Gastrocnemius medialis (tissue), 4 donors: ENCODE measurements at regions not wholly inside any gene's neighbourhood (a gene's known extent, or its start where the extent isn't known, plus 50 kb on each side); places are given as distances from the start of the nearest gene placed in this dataset.

Source experiments
- ATAC-seq, 2 donors: fragments of 150-250 bp; one replicate each; pipeline ENCODE4 v1.9.1; 2016
- DNase-seq, 2 donors: peaks; one replicate each; pipeline ENCODE4 v3.0.0-alpha.2; 2019
- H3K27ac ChIP-seq, 4 donors: fragments of 200-600 bp; sonication (generic); 1 replicate in 1 of 4; 2 replicates in 3 of 4; pipeline ENCODE4 v1.5.1; 2016 to 2018; ENCODE audit warnings: mild to moderate bottlenecking in 2 of 4, moderate library complexity in 1 of 4
- H3K27me3 ChIP-seq, 3 donors: fragments of 200-600 bp; sonication (generic) in 2 of 3; 1 replicate in 1 of 3; 2 replicates in 2 of 3; pipeline versions ENCODE4 v1.5.1 to v1.6.0; 2016 to 2019; ENCODE audit warnings: mild to moderate bottlenecking in 1 of 3, moderate library complexity in 1 of 3
- H3K36me3 ChIP-seq, 2 donors: fragments of 200-600 bp; sonication (generic) in 1 of 2; one replicate each; pipeline ENCODE4 v1.5.1; 2017 to 2018
- H3K4me1 ChIP-seq, 2 donors: fragments of 200-600 bp; sonication (generic) in 1 of 2; one replicate each; pipeline ENCODE4 v1.5.1; 2016 to 2017; ENCODE audit warnings: mild to moderate bottlenecking in 2 of 2
- H3K4me3 ChIP-seq, 4 donors: fragments of 200-600 bp; sonication (generic) in 3 of 4; 1 replicate in 1 of 4; 2 replicates in 3 of 4; pipeline ENCODE4 v1.5.1; 2016 to 2019; ENCODE audit warnings: mild to moderate bottlenecking in 2 of 4
- H3K9me3 ChIP-seq, 3 donors: fragments of 200-600 bp; sonication (generic) in 2 of 3; 1 replicate in 1 of 3; 2 replicates in 2 of 3; pipeline ENCODE4 v1.5.1; 2016 to 2019
- CTCF ChIP-seq, 5 experiments: fragments of 450-650 bp in 3 of 5; fragments of 200-600 bp in 2 of 5; sonication (generic) in 2 of 5; IDR thresholded peaks in 4 of 5; conservative IDR thresholded peaks in 1 of 5; 1 replicate in 4 of 5; 2 replicates in 1 of 5; pipeline ENCODE4 v1.5.1; 2016 to 2019; ENCODE audit warnings: antibody characterized with exemption in 5 of 5, mild to moderate bottlenecking in 3 of 5, moderate library complexity in 3 of 5
- POLR2A ChIP-seq, 2 donors: fragments of 450-650 bp; IDR thresholded peaks; one replicate each; pipeline ENCODE4 v1.6.1; 2017; ENCODE audit warnings: antibody characterized with exemption in 2 of 2, mild to moderate bottlenecking in 2 of 2, moderate library complexity in 2 of 2
- in situ Hi-C, 4 donors: fragments of 200-750 bp; cut with MboI; loops; one replicate each; pipeline versions ENCODE4 v1.15.0 to v1.8.0; 2017; ENCODE audit warnings: low sequenced_read_pairs in 4 of 4
- intact Hi-C: fragments of 100-400 bp; cut with DNase I; formaldehyde crosslinking; loops from one replicate; pipeline ENCODE4 v1.15.1; 2023; ENCODE audit warnings: low total_unique reads

GRCh38 chr17:65364438-65364837 lies 197.0 kb downstream of the AXIN2 start:
- Histone ChIP-seq H3K4me1 (peaks cover 6 to 8% of the 10 kb centered on the region in 2 donors), H3K27me3 (no peaks in the 10 kb centered on the region), H3K9me3 (no peaks in the 10 kb centered on the region), H3K36me3 (no peaks in the 10 kb centered on the region), H3K27ac (no peak overlapping the region), H3K4me3 (no peak overlapping the region)
- in situ Hi-C loops: no loop called here
- ATAC-seq (no peak), DNase-seq (no peak)
- intact Hi-C loops: loop anchor here (5.0 kb wide), 1 partner anchor 67 kb away; no protein-coding TSS in a partner anchor
- no peak for TF ChIP-seq POLR2A (IDR thresholded peaks at IDR 0.05)
- no peak for TF ChIP-seq CTCF (IDR thresholded peaks at IDR 0.05 in 4 of 5, conservative IDR thresholded peaks at IDR 0.05 in 1 of 5)

DNA sequence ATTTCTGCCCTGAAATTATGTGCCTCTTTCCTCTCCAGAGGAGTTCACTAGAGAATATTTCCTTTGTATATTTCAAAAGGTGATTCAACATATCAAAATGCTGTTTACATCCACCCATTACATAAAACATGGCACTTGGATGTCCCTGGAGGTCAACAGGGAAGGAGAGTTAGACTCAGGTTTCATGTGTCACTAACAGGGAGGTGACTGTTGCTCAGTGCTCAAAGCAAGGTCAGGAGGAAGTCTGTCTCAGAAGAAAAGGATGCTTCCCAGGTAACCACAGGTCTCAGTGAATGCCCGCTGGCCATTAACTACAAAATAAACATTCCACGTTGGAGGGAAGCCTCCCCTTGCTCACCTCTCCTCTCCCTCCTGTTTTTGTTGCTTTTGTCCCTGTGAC lies 198.6 kb downstream of the AXIN2 start:
- ATAC-seq (peak; percentile 76 to 77), DNase-seq (no peak)
- Histone ChIP-seq H3K4me1 (peaks cover 6 to 8% of the 10 kb centered on the region in 2 donors), H3K27me3 (no peaks in the 10 kb centered on the region), H3K4me3 (no peak overlapping the region), H3K36me3 (no peaks in the 10 kb centered on the region), H3K9me3 (no peaks in the 10 kb centered on the region), H3K27ac (peak overlapping the region; percentile 52 to 75 (median 64))
- intact Hi-C loops: loop anchor here (5.0 kb wide), 1 partner anchor 66 kb away; no protein-coding TSS in a partner anchor
- TF ChIP-seq CTCF (IDR thresholded peaks at IDR 0.05 in 4 of 5, conservative IDR thresholded peaks at IDR 0.05 in 1 of 5) (no peak), POLR2A (IDR thresholded peaks at IDR 0.05) (no peak)
- in situ Hi-C loops: no loop called here

- intact Hi-C loops: loop anchor here (5.0 kb wide), 1 partner anchor 64 kb away; no protein-coding TSS in a partner anchor
- DNase-seq: no peak
Measured at GRCh38 chr17:65360961-65361552, 200.4 kb downstream of the AXIN2 start.

GRCh38 chr17:65359016-65359415 lies 202.4 kb downstream of the AXIN2 start:
- Histone ChIP-seq H3K27ac (no peak overlapping the region), H3K9me3 (no peaks in the 10 kb centered on the region), H3K4me3 (no peak overlapping the region), H3K27me3 (no peaks in the 10 kb centered on the region), H3K4me1 (peaks cover 6 to 8% of the 10 kb centered on the region in 2 donors), H3K36me3 (no peaks in the 10 kb centered on the region)
- ATAC-seq: no peak
- intact Hi-C loops: no loop called here
- TF ChIP-seq POLR2A (IDR thresholded peaks at IDR 0.05): no peak
- no peak for TF ChIP-seq CTCF (IDR thresholded peaks at IDR 0.05 in 4 of 5, conservative IDR thresholded peaks at IDR 0.05 in 1 of 5)
- in situ Hi-C loops: no loop called here
- no peak for DNase-seq

More at GRCh38 chr17:65360961-65361552, 200.4 kb downstream of the AXIN2 start:
- ATAC-seq: no peak
- H3K4me1 ChIP-seq: peaks cover 6 to 8% of the 10 kb centered on the region in 2 donors
- H3K4me3 ChIP-seq: no peak overlapping the region
- TF ChIP-seq POLR2A (IDR thresholded peaks at IDR 0.05) (no peak), CTCF (IDR thresholded peaks at IDR 0.05 in 4 of 5, conservative IDR thresholded peaks at IDR 0.05 in 1 of 5) (no peak)
- peak overlapping the region in 1 of 4 donors; percentile 75 for H3K27ac ChIP-seq
- no peaks in the 10 kb centered on the region for H3K9me3 ChIP-seq
- H3K36me3 ChIP-seq: no peaks in the 10 kb centered on the region
- no peaks in the 10 kb centered on the region for H3K27me3 ChIP-seq
- in situ Hi-C loops: no loop called here

DNA sequence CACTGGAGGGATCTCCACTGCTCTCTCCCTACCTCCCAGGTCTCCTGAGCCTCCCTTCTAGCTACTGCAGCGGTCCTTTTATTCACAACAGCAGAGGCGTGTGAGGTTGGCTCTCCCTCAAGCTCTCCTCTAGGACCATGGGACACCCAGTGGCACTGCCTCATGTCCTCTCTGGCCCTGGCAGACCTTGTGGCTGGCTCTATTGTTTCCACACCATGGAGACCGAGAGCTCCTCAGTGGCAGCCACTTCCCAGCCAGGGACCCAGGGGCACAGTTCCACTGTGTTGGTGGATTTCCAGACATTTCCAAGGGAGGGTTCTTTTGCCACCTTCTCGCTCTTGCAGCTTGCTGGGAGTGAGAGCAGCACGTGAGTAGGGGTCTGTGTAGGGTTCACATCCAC lies 204.9 kb downstream of the AXIN2 start:
- intact Hi-C loops (no loop called here), in situ Hi-C loops (no loop called here)
- no peaks in the 10 kb centered on the region for H3K9me3 ChIP-seq
- H3K27me3 ChIP-seq: no peaks in the 10 kb centered on the region
- ATAC-seq (no peak), DNase-seq (no peak)
- no peak overlapping the region for H3K4me3 ChIP-seq
- H3K4me1 ChIP-seq: no peaks in the 10 kb centered on the region
- no peak for TF ChIP-seq CTCF (IDR thresholded peaks at IDR 0.05 in 4 of 5, conservative IDR thresholded peaks at IDR 0.05 in 1 of 5)
- no peak overlapping the region for H3K27ac ChIP-seq
- no peaks in the 10 kb centered on the region for H3K36me3 ChIP-seq
